Activated CD4-positive, CD25-positive, alpha-beta regulatory T cell (primary cell): ENCODE measurements at regions not wholly inside any gene's neighbourhood (a gene's known extent, or its start where the extent isn't known, plus 50 kb on each side); places are given as distances from the start of the nearest gene placed in this dataset.

Experiments used
- DNase-seq, 4 experiments: peaks; one replicate each; lab custom pipeline; 2025; lab: John Stamatoyannopoulos, UW

GRCh38 chr14:66420251-66421006 is 65.7 kb upstream of the CCDC196 start:
- DNase-seq: no peak

- DNase-seq: no peak
Measured at GRCh38 chr14:66421990-66422946, 63.9 kb upstream of the CCDC196 start.

GRCh38 chr14:66425402-66425801 is 60.8 kb upstream of the CCDC196 start:
- no peak for DNase-seq

GRCh38 chr14:66426451-66426850 is 59.7 kb upstream of the CCDC196 start:
- DNase-seq: no peak

- no peak for DNase-seq
Measured at GRCh38 chr14:66432334-66432733, 53.8 kb upstream of the CCDC196 start.

- no peak for DNase-seq
Measured at GRCh38 chr14:66434464-66434863, 51.7 kb upstream of the CCDC196 start.

GRCh38 chr14:66435683-66436082 is 50.5 kb upstream of the CCDC196 start:
- DNase-seq: no peak
